Suprapubic skin (tissue), 4 donors: ENCODE measurements at regions not wholly inside any gene's neighbourhood (a gene's known extent, or its start where the extent isn't known, plus 50 kb on each side); places are given as distances from the start of the nearest gene placed in this dataset.

Experiments used
- DNase-seq, 2 donors: peaks; one replicate each; pipeline ENCODE4 v3.0.0-alpha.2; 2019; ENCODE audit warnings: low spot score in 2 of 2
- H3K27ac ChIP-seq: fragments of 200-600 bp; sonication (generic); one replicate; pipeline ENCODE4 v1.5.1; 2019
- H3K27me3 ChIP-seq: fragments of 200-600 bp; sonication (generic); one replicate; pipeline ENCODE4 v1.5.1; 2019
- H3K36me3 ChIP-seq: fragments of 200-600 bp; sonication (generic); one replicate; pipeline ENCODE4 v1.5.1; 2019
- H3K4me1 ChIP-seq: fragments of 200-600 bp; sonication (generic); one replicate; pipeline ENCODE4 v1.5.1; 2019
- H3K4me3 ChIP-seq: fragments of 200-600 bp; sonication (generic); one replicate; pipeline ENCODE4 v1.5.1; 2019; ENCODE audit warnings: mild to moderate bottlenecking
- H3K9me3 ChIP-seq: fragments of 200-600 bp; sonication (generic); one replicate; pipeline ENCODE4 v1.5.1; 2019
- EP300 ChIP-seq: sonication (generic); formaldehyde crosslinking; IDR thresholded peaks from one replicate; pipeline ENCODE4 v1.6.1; 2017; ENCODE audit warnings: antibody characterized with exemption
- POLR2A ChIP-seq, 2 donors: fragments of 450-650 bp; IDR thresholded peaks; one replicate each; pipeline ENCODE4 v1.6.1; 2017; ENCODE audit warnings: antibody characterized with exemption in 2 of 2, mild to moderate bottlenecking in 2 of 2, moderate library complexity in 2 of 2
- POLR2AphosphoS5 ChIP-seq, 3 donors: sonication (generic); formaldehyde crosslinking; IDR thresholded peaks; one replicate each; pipeline ENCODE4 v1.6.1; 2017; ENCODE audit warnings: antibody characterized with exemption in 3 of 3
- WGBS: methylation state at CpG from one replicate; pipeline ENCODE4 v1.1.5; 2018; 5-methylcytosine and 5-hydroxymethylcytosine counted together
- TF ChIP-seq, protein P1 (sequence below), 2 donors: fragments of 200-600 bp in 1 of 2; fragments of 450-650 bp in 1 of 2; sonication (generic) in 1 of 2; IDR thresholded peaks; one replicate each; pipeline ENCODE4 v1.5.1; 2016 to 2019; ENCODE audit warnings: antibody characterized with exemption in 2 of 2, mild to moderate bottlenecking in 1 of 2, moderate library complexity in 1 of 2

GRCh38 chr11:109851780-109852390, 241.3 kb upstream of the ZC3H12C start:
- Histone ChIP-seq H3K36me3 (no peaks in the 10 kb centered on the region), H3K27me3 (no peaks in the 10 kb centered on the region), H3K27ac (no peak overlapping the region), H3K4me1 (no peaks in the 10 kb centered on the region), H3K9me3 (no peaks in the 10 kb centered on the region), H3K4me3 (no peak overlapping the region)
- no peak for DNase-seq
- TF ChIP-seq POLR2A (IDR thresholded peaks at IDR 0.05) (no peak), EP300 (no peak), POLR2AphosphoS5 (IDR thresholded peaks at IDR 0.05) (no peak)
- WGBS, result 44% methylated on average over 1 of the region's 1 CpG

- WGBS, result 78% methylated on average over 5 of the region's 5 CpGs
- Histone ChIP-seq H3K36me3 (no peaks in the 10 kb centered on the region), H3K27ac (no peak overlapping the region), H3K4me1 (no peaks in the 10 kb centered on the region), H3K4me3 (no peak overlapping the region), H3K9me3 (no peaks in the 10 kb centered on the region), H3K27me3 (no peaks in the 10 kb centered on the region)
- no peak for TF ChIP-seq POLR2A (IDR thresholded peaks at IDR 0.05)
- TF ChIP-seq, protein P1, sequence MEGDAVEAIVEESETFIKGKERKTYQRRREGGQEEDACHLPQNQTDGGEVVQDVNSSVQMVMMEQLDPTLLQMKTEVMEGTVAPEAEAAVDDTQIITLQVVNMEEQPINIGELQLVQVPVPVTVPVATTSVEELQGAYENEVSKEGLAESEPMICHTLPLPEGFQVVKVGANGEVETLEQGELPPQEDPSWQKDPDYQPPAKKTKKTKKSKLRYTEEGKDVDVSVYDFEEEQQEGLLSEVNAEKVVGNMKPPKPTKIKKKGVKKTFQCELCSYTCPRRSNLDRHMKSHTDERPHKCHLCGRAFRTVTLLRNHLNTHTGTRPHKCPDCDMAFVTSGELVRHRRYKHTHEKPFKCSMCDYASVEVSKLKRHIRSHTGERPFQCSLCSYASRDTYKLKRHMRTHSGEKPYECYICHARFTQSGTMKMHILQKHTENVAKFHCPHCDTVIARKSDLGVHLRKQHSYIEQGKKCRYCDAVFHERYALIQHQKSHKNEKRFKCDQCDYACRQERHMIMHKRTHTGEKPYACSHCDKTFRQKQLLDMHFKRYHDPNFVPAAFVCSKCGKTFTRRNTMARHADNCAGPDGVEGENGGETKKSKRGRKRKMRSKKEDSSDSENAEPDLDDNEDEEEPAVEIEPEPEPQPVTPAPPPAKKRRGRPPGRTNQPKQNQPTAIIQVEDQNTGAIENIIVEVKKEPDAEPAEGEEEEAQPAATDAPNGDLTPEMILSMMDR (IDR thresholded peaks at IDR 0.05), result peak in 1 of 2 donors; percentile 27
- TF ChIP-seq POLR2AphosphoS5 (IDR thresholded peaks at IDR 0.05), result no peak
- TF ChIP-seq EP300, result no peak
- DNase-seq, result no peak
Measured at GRCh38 chr11:109853156-109853776, 239.9 kb upstream of the ZC3H12C start.

GRCh38 chr11:109854731-109855130, 238.5 kb upstream of the ZC3H12C start:
- TF ChIP-seq POLR2AphosphoS5 (IDR thresholded peaks at IDR 0.05) (no peak), EP300 (no peak), POLR2A (IDR thresholded peaks at IDR 0.05) (no peak)
- TF ChIP-seq, protein P1 (IDR thresholded peaks at IDR 0.05), result no peak
- H3K27ac ChIP-seq, result no peak overlapping the region
- no peaks in the 10 kb centered on the region for H3K27me3 ChIP-seq
- no peaks in the 10 kb centered on the region for H3K9me3 ChIP-seq
- DNase-seq, result no peak
- H3K4me1 ChIP-seq, result no peaks in the 10 kb centered on the region
- H3K4me3 ChIP-seq, result no peak overlapping the region
- no peaks in the 10 kb centered on the region for H3K36me3 ChIP-seq

DNA sequence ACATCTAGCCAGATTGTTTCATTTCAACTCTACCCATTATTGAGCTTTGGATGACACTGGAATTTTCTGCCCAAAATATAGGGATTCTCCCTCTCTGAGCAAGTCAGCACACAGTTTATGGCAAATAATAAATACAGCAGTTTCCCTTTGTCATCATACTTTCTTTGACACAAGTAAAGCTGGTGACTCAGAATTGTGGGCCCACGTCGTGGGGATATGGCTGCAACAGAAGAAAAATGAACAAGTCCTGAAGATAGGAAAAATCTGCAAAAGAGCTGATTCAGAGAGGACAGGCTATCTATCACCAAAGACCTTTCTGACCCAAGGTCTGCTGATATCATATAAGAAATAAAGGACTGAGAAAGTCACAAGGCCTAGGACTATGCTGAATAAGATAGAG, 236.3 kb upstream of the ZC3H12C start:
- WGBS, result 88% methylated on average over 2 of the region's 2 CpGs
- Histone ChIP-seq H3K27ac (no peak overlapping the region), H3K4me1 (no peaks in the 10 kb centered on the region), H3K9me3 (no peaks in the 10 kb centered on the region), H3K4me3 (no peak overlapping the region), H3K27me3 (no peaks in the 10 kb centered on the region), H3K36me3 (no peaks in the 10 kb centered on the region)
- DNase-seq, result no peak
- TF ChIP-seq EP300 (no peak), POLR2A (IDR thresholded peaks at IDR 0.05) (no peak), POLR2AphosphoS5 (IDR thresholded peaks at IDR 0.05) (no peak)
- TF ChIP-seq, protein P1 (IDR thresholded peaks at IDR 0.05), result no peak

GRCh38 chr11:109857637-109858036, 235.6 kb upstream of the ZC3H12C start:
- DNase-seq, result no peak

More at GRCh38 chr11:109857637-109858036, 235.6 kb upstream of the ZC3H12C start:
- Histone ChIP-seq H3K4me1 (no peaks in the 10 kb centered on the region), H3K4me3 (no peak overlapping the region), H3K36me3 (no peaks in the 10 kb centered on the region), H3K27me3 (no peaks in the 10 kb centered on the region), H3K27ac (no peak overlapping the region), H3K9me3 (no peaks in the 10 kb centered on the region)
- TF ChIP-seq POLR2A (IDR thresholded peaks at IDR 0.05) (no peak), POLR2AphosphoS5 (IDR thresholded peaks at IDR 0.05) (no peak), EP300 (no peak)
- TF ChIP-seq, protein P1 (IDR thresholded peaks at IDR 0.05), result no peak
